ENCODE measurements at regions not wholly inside any gene's neighbourhood (a gene's known extent, or its start where the extent isn't known, plus 50 kb on each side); places are given as distances from the start of the nearest gene placed in this dataset.

DNA sequence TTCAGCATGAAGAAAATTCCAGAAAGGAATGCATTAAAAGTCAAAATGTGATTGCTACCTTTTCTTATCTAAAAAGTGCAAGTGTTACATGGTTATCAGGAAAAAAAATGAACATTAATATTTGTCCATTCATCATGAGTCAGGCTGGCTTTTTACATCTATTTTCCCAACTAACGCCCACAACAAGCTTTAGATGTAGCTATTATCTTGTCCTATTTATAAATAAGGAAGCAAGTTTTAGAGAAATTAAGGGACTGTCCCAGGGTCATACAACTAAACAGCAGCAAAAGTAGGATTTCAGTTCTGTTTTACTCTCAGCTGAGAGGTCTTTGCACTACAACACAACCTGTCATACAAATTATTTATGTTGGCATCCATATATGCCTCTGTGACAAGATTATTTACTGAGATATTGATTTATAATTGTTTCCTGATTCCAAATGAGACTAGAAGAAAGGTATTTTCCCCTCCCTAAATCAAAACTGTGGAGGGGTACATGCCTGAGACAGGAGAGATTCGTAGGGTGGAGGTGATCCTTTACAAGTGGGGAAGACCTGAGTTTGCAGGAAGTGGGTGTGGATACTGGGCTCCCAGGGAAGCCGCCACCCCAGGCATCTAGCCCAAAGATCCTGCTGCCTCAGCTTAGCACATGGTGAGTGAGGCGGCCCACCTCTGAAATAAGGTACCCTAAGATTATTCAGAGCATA lies 57.2 kb upstream of the ARID5B start:
- TF ChIP-seq GATA3 (IDR thresholded peaks at IDR 0.05; ENCODE audit: low read depth, low read length) (no peak), GATA2 (IDR thresholded peaks at IDR 0.05; ENCODE audit: low read depth, low read length) (no peak)

Measured in SH-SY5Y (cell line).